CMK (cell line): ENCODE measurements at regions not wholly inside any gene's neighbourhood (a gene's known extent, or its start where the extent isn't known, plus 50 kb on each side); places are given as distances from the start of the nearest gene placed in this dataset.
"Not testable (repeated sequence)": the region's sequence is repeated elsewhere in the genome, so short reads cannot be mapped to it uniquely, and the experiment has no call there.

Experiments
- DNase-seq: peaks from one replicate; pipeline ENCODE4 v3.0.0-alpha.2; 2010; ENCODE audit warnings: low read depth

DNA sequence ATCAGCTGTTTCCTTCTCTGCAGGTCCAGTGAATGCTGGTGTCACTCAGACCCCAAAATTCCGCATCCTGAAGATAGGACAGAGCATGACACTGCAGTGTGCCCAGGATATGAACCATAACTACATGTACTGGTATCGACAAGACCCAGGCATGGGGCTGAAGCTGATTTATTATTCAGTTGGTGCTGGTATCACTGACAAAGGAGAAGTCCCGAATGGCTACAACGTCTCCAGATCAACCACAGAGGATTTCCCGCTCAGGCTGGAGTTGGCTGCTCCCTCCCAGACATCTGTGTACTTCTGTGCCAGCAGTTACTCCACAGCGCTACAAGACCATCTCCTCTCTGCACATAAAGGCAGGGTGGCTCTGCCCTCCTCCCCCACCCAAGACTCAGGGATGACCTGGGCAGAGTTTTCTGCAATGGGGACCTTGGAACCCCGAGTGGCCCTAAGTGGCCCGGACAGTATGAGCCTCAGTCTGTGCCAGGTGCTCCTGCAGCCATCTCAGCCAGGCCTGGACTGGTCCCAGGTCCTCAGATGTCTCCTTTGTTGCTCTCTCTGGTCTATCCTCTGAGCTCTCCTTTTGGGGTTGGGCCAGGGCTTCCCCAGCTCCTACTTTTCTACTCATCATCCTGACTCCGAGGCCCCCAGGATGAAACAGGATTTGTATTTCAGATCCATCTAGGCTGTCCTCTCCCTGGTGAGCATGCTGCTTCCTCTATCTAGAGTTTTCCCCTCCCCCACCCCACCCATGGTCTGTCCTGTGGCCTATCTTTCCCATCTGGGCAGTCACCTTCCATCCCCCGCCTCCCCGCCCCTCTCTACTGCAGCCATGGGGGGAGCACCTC, 212.1 kb upstream of the PRSS58 start:
- DNase-seq = peak; percentile 11

DNA sequence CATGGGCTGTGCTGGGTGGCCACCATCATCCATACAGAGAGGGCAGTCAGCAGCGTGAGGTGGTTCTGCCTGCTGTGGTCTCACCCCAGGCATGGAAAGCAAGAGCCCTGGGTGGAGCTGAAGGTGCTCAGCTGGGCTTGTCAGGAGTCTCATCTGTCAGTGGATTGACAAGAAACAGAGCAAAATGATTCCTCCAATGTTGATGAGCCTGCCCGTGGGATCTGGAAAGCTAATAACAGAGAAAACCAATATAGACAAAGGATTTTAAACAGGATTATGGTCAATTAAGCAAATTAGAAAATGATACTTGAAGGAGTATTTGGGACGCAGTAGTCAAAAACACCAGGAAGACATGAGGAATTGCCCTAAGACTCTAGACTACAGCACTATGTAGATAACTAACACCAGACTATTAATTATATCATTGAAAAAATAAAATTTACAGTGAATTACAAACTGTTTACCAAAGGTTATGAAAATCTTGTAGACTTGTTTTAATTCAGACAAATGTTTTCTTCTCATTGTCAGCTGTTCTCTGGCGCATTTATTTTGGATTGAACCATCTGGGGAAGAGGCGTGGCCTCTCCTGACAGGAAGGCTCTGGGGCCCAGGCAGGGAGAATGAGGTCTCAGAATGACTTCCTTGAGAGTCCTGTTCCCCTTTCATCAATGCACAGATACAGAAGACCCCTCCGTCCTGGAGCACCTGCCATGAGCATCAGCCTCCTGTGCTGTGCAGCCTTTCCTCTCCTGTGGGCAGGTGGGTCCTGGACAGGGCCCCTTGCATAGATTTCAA, 211.2 kb upstream of the PRSS58 start:
- no peak for DNase-seq

DNA sequence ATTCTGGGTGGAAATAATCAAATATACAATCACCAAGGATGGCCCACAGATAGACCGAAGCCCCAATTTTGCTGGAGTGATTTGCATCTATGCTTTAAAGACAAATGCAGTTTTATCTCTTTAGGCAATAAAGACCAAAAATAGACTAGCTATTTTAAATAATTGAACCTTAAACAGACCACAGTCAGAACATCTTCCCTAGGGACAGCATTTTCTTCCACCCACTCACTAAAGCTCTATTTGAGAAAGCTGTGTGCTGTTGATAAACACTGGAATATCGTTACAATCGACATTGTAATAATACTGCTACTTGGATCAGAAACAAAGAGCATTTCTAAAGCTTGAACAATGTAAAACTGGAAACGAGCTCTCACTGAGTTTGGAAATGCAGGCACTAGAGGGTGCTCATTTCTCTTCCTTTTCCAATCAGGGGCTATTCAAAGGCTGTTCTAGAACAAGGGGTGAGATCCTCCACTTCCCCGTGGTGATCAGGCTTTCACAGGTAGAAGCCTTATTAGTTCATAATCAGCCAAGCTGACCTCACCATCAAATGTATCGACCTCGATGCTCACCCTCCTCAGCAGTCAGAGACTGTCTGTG, 209.3 kb upstream of the PRSS58 start:
- not testable (repeated sequence) for DNase-seq

DNA sequence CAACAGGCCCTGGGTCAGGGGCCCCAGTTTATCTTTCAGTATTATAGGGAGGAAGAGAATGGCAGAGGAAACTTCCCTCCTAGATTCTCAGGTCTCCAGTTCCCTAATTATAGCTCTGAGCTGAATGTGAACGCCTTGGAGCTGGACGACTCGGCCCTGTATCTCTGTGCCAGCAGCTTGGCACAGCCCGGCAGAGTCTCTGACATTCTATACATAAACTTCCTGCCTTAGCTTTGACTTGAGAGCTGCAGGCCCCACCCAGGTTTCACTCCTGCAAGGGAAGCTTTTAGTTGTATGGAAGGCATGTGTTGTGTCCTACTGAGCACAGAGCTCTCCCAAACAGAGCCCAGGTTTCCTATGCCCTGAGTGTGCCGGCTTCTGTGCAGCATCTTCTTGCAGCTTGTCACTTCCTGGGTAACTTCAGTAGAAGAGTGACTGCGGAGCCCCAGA, 205.6 kb upstream of the PRSS58 start:
- no peak for DNase-seq

DNA sequence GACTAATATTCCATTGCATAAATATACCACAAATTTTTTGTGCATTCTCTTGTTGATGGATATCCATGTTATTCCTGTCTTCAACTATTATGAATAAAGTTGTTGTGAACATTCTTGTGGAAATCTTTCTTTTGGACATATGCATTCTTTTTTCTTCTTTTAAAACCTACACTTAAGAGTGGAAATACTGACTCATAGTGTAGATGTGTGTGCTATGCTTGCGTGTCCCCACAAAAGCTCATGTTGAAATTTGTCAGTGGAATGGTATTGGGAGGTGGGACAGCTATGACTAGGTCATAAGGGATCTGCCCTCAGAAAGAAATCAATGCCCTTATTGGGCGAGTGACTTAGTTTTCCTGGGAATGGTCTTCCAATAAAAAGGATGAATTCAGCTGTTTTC, 203.6 kb upstream of the PRSS58 start:
- no peak for DNase-seq

DNA sequence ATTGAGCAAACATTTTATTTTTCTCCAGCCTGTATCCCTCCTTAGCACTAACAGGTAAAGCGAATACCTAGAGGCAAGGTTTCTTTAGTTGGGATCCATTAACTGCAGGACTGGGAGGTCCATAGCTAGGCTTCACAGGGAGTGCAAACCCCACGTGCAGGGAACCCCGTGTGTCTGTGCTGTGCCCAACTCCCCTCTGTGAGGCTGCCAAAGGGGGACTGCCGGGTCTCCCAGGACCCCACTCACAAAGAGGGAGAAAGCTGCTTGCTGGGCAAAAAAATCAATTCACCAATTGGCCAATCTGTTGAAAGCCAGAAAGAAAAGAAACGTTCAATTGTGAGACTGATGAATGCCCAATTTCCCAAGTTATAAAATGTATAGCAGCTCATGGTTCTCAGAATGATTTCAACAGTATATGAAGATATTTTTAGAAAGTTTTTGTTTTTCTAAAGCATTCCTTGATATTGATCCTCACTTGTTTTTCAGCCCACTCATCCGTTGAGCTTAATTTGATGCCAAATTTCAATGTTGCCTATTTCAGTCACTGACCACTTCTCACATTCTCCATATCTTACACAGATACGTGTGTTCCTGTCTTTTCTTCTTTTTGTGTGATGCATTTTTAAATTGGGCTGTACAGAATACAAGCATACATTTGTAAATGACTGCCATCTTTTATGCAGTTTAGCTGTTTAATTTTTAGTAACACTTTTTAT, 202.7 kb upstream of the PRSS58 start:
- no peak for DNase-seq

DNA sequence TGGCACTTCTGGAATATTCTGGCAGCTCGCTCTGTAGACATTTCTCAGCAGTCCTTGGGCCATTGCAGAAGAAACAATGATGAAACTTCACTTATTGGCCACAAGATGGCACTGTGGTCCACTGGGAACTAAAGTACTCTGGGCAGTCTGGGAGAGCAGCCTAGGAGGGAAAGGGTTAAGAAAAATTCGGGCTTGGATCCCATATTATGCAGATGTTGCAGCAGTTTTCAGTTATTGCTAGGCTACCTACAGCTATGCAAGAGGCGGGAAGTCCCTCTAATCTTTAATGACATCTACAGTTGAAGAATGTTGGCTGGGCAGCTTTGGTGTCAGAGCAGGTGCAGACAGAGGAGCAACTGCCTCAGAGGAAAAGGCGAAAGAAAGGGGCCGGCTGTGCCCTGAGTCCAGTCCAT, 201.7 kb upstream of the PRSS58 start:
- DNase-seq = no peak

DNA sequence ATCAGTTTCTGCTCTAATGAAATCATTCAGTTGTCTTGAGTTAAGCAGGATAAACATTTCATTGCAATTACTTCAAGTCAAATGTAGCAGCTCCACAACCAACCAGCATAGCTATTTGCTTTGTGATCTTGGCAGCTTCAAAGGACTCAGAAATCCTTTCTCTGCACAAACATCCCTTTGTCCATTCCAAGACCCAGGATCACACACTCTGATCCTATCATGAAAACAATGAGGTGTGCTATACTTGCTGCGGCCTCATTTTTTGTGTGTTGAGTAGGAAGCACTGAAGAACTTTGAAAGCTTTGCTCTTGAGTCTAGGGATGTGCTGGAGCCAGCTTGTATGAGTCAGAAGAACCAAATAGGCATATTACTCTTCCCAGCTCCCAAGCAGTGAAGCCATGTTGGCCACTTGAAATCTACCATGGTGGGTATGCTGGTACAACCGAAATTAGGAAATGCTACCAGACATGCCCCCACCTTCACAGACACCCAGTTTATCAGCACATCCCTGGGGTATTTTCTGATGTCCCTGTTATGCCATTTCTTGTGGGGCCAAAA, 199.4 kb upstream of the PRSS58 start:
- no peak for DNase-seq

DNA sequence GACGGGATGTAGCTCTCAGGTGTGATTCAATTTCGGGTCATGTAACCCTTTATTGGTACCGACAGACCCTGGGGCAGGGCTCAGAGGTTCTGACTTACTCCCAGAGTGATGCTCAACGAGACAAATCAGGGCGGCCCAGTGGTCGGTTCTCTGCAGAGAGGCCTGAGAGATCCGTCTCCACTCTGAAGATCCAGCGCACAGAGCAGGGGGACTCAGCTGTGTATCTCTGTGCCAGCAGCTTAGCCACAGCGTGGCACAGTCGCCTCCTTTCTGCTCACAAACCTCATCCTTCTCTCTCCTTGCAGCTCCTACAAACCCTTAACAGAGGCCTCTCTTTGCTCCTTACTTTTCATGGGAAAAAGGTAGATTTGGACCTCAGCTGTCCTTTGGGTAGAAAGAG, 197.5 kb upstream of the PRSS58 start:
- DNase-seq = no peak

DNA sequence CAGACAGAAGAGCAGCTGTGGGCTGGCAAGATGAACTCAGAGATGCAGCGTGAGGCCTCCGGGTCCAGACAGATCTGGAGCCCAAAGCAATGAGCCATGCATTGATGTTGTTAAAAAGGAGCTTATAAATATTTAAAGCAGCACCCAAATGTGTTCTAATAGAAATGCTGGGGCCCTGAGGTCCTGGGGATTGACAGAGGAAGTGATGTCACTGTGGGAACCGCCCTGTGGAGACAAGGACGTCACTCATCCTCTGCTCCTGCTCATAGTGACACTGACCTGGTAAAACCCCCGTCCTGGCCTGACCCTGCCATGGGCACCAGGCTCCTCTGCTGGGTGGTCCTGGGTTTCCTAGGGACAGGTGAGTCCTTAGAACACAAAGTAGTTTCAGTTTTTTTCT, 197.0 kb upstream of the PRSS58 start:
- no peak for DNase-seq

DNA sequence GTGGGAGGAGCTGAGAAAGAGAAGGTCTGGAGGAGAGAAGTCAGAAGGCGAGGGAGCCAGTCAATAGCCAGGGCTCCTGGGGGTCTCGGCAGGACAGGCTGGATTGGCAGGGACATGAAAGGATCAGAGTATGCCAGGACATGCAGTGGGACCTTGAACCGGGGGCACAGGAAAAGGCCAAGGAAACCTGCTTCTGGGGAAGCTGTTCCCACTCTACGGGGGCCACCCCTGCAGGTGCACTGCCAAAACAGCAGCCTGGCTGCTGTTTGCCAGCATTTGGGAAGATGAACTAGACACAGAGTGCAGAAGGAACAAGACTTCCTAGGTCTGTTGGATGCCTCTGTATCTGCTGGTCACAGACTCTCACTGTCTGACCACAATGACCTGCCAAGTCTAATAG, 194.9 kb upstream of the PRSS58 start:
- no peak for DNase-seq

DNA sequence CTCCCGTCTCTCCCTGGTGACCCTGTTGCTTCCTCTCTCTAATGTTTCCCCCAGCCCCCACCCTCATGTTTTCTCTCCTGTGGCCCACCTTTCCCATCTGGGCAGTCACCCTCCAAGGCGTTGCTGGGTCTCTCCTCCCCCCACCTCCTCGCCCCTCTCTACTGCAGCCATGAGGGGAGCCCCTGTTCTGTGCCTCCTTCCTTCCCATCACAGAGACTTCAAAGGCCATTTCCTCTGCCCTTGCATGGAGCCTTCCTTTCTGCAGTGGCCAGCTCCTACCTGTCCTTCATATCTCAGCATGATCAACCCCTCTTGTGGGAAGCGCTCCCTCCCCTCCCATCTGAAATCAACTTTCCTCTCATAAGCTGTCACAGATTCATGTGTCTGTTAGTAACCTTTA, 194.0 kb upstream of the PRSS58 start:
- no peak for DNase-seq

DNA sequence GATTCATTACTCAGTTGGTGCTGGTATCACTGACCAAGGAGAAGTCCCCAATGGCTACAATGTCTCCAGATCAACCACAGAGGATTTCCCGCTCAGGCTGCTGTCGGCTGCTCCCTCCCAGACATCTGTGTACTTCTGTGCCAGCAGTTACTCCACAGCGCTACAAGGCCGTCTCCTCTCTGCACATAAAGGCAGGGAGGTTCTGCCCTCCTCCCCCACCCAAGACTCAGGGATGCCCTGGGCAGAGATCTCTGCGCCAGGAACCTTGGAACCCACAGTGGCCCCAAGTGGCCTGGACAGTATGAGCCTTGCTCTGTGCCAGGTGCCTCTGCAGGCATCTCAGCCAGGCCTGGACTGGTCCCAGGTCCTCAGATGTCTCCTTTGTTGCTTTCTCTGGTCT, 193.4 kb upstream of the PRSS58 start:
- no peak for DNase-seq

DNA sequence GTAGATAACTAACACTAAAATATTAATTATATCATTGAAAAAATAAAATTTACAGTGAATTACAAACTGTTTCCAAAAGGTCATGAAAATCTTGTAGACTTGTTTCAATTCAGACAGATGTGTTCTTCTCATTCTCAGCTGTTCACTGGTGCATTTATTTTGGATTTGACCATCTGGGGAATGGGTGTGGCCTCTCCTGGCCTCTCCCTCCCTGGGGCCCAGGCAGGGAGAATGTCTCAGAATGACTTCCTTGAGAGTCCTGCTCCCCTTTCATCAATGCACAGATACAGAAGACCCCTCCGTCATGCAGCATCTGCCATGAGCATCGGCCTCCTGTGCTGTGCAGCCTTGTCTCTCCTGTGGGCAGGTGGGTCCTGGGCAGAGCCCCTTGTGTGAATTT, 192.8 kb upstream of the PRSS58 start:
- no peak for DNase-seq

DNA sequence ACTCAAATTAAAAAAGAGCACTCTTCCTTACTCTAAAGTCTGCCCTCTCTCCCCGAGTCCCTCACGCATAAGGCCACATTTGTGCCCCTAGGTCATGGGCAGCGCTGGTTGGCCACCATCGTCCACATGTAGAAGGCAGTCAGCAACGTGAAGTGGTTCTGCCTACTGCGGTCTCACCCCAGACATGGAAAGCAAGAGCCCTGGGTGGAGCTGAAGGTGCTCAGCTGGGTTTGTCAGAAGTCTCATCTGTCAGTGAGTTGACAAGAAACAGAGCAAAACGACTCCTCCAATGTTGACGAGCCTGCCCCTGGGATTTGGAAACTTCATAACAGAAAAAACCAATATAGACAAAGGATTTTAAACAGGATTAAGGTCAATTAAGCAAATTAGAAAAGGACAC, 192.3 kb upstream of the PRSS58 start:
- no peak for DNase-seq

DNA sequence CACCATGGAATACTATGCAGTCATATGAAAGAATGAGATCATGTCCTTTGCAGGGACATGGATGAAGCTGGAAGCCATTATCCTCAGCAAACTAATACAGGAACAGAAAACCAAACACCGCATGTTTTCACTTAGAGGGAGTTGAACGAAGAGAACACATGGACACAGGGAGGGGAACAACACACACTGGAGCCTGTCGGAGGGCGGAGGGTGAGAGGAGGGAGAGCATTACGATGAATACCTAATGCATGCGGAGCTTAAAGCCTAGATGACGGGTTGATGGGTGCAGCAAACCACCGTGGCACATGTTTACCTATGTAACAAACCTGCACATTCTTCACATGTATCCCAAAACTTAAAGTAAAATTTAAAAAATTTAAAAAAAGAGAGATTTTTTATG, 191.0 kb upstream of the PRSS58 start:
- not testable (repeated sequence) for DNase-seq

DNA sequence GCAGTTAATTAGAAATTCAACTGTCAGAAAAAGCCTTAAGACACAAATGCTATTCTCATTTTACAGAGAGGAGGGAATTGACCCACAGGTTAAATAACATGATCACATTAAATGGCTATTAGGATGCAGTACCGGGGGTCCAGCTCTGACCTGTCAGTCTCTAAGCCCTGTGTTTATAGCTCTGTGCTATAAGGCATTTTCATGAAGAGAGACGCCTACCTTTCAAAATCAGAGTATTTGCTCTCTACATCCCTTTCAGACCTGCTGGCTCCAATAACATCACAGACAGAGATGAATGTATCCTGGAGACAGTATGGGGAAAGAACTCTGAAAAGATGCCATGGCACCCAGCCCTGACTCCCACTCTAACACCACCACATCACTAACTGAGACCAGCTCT, 189.9 kb upstream of the PRSS58 start:
- no peak for DNase-seq

DNA sequence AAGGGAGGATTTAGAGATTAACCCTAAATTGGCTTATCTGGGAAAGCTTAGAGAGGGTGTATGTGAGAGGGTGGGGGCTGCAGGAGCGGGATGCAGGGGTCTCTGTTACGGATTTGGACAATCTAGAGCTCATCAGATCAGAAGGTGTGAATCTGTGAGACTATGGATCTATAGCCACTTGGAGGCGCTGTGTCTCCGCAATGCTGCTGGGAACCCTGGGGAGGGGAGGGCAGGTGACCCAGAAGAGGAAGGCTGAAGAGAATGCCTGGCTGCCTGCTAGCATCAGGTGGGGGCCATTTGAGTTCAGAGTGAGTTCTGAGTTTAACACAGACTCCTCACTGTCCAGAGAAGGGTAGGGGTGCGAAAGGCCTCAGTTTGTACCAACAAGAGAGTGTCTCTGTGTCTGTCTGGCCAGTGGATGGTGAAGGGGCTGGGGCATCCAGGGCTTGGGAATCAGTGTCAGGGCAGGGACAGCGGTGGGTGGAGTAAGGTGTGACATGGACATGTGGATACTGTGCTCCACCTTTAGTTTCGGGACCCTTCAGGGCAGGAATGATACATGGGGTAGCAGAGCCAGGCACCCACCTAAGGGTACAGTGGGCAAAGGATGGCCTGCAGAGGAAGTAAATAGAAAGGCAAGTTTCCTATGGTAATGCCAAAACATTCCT, 187.3 kb upstream of the PRSS58 start:
- no peak for DNase-seq

DNA sequence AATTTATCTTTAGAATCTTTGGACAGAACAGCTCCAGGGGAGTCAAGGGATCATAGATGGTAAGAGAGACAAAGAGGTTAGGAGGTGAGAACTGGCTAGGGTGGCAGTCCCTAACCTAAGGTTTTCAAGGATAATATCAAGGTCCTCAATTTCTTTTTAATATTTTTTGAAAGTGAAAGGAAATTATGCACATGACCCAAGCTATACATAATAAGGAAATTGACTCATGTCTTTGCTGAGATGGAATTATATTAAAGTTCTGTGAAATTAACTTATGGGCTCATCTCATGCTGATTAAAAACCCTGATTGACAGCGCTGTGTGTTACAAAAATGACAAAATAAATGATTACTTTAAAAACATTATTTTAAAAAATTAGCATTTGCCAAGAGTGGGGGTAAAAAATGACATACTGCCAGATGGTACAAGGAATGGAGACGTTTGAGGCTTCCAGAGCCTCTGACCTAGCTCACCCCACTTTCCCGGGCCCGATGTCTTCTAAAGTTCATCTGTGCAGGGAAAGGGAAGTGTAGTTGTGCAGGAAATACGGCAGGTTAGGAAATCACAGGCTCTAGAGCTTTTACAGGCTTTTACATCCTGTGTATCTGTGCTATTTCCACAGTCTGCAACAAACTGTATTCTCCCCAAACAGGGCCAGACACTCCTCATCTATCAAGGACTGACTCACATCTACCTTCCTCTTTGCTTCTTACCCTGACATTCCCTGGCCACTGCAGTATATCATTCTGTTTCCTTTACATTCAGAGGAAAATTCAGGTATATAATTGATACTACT, 185.6 kb upstream of the PRSS58 start:
- no peak for DNase-seq

DNA sequence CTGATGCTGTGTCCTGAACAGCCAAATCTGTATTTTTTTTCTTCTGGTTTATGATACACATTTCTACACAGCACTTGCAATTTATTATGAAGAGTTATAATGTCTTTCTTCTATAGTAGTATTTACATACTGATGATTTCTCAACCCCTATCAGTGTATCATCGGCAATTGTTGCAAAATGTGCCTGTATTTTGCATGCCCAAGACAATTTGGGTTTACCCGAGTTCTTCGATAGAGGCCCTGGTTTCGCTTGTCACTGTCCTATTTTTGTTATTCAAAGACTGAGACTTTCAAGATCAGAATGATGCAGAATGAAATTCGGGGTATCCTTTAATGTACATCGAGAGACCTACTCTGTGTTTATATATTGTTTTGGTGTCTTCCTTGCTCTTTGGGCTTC, 184.5 kb upstream of the PRSS58 start:
- no peak for DNase-seq
